Activated B cell treated with CpG ODN at 0.5 μM for 24 hours (primary cell): ENCODE measurements at regions not wholly inside any gene's neighbourhood (a gene's known extent, or its start where the extent isn't known, plus 50 kb on each side); places are given as distances from the start of the nearest gene placed in this dataset.

Source experiments
- ATAC-seq: fragments of 200-7000 bp; cut with Tn5 transposase; one replicate; pipeline ENCODE4 v1.10.0; 2021; ENCODE audit warnings: low read depth, mild to moderate bottlenecking, moderate library complexity
- CTCF ChIA-PET: fragments of 350-600 bp; sonication (Branson Sonifier 250); formaldehyde crosslinking; loops from one replicate; lab custom pipeline; 2021; ENCODE audit warnings: antibody characterized with exemption; lab: Charles Lee
- POLR2A ChIA-PET: fragments of 350-600 bp; sonication (Branson Sonifier 250); formaldehyde crosslinking; loops from one replicate; lab custom pipeline; 2021; ENCODE audit warnings: antibody characterized with exemption; lab: Charles Lee
- DNase-seq: peaks from one replicate; pipeline ENCODE4 v3.0.0; 2022
- H3K27ac Mint-ChIP-seq: one replicate; pipeline ENCODE4 v1.8.0; 2020; ENCODE audit warnings: mixed read lengths
- H3K27me3 Mint-ChIP-seq: one replicate; pipeline ENCODE4 v1.8.0; 2021; ENCODE audit warnings: mixed read lengths
- H3K36me3 Mint-ChIP-seq: one replicate; pipeline ENCODE4 v1.8.0; 2021; ENCODE audit warnings: low read depth, mixed read lengths
- H3K4me1 Mint-ChIP-seq: one replicate; pipeline ENCODE4 v1.8.0; 2021; ENCODE audit warnings: mixed read lengths
- H3K4me3 Mint-ChIP-seq: one replicate; pipeline ENCODE4 v1.8.0; 2020; ENCODE audit warnings: mild to moderate bottlenecking, mixed read lengths
- H3K9me3 Mint-ChIP-seq: one replicate; pipeline ENCODE4 v1.8.0; 2020; ENCODE audit warnings: mixed read lengths
- intact Hi-C: fragments of 100-400 bp; cut with micrococcal nuclease; formaldehyde crosslinking; loops from one replicate; pipeline ENCODE4 v1.15.1; 2024
- TF ChIP-seq, protein P1 (sequence below): fragments of 200-600 bp; IDR thresholded peaks from one replicate; pipeline ENCODE4 v1.8.0; 2022; ENCODE audit warnings: antibody characterized with exemption, mild to moderate bottlenecking

DNA sequence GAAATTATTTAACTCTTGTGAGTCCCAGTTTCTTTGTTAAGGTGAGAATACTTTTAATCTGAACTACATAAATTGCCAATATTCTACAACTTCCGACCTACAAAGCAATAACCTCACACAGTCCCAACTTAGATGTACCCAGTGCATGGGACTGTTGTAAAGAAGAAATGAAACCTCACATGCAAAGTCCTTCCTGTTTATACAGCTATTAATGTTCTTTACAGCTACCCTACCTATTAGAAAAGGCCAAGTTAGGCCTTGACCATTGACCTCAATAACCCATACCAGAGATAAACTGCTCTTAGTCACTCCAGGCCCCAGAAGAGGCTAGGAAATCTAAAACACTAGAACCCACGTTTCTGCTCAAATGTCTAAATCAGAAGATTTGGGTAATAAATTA, 920.1 kb upstream of the TENM3 start:
- Mint-ChIP-seq H3K4me3 (no peak overlapping the region), H3K36me3 (no peaks in the 10 kb centered on the region), H3K9me3 (peaks cover 3% of the 10 kb centered on the region), H3K27me3 (no peaks in the 10 kb centered on the region), H3K4me1 (peaks cover 10% of the 10 kb centered on the region), H3K27ac (no peak overlapping the region)
- ChIA-PET POLR2A (no interaction called here), CTCF (no interaction called here)
- DNase-seq (no peak), ATAC-seq (no peak)
- intact Hi-C loops, result no loop called here
- TF ChIP-seq, protein P1, sequence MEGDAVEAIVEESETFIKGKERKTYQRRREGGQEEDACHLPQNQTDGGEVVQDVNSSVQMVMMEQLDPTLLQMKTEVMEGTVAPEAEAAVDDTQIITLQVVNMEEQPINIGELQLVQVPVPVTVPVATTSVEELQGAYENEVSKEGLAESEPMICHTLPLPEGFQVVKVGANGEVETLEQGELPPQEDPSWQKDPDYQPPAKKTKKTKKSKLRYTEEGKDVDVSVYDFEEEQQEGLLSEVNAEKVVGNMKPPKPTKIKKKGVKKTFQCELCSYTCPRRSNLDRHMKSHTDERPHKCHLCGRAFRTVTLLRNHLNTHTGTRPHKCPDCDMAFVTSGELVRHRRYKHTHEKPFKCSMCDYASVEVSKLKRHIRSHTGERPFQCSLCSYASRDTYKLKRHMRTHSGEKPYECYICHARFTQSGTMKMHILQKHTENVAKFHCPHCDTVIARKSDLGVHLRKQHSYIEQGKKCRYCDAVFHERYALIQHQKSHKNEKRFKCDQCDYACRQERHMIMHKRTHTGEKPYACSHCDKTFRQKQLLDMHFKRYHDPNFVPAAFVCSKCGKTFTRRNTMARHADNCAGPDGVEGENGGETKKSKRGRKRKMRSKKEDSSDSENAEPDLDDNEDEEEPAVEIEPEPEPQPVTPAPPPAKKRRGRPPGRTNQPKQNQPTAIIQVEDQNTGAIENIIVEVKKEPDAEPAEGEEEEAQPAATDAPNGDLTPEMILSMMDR, result no peak

DNA sequence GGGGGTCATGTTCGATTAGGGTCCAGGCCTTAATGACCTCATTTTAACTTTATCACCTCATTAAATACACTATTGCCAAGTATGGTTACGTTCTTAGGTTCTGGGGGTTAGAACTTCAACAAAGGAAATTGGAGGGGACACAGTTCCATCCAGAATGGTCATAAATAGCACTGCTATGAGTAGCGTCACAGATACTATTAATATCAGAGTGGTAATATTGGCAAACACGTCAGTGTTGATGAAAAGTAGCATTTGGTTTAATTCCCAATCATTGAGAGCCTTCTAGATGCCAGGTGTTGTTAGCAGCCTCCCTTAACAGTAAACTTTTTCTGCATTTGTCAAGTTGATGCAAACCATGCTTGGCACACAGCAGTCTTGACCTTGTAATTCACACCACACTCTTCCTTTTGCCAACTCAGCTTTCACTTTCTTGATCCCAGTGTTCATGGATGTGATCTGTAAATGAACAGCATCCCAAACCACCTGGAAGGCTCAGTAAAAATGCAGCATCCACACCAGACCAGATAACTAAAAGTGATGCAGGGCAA, 912.5 kb upstream of the TENM3 start:
- Mint-ChIP-seq H3K27me3 (no peaks in the 10 kb centered on the region), H3K27ac (no peak overlapping the region), H3K9me3 (peaks cover 7% of the 10 kb centered on the region), H3K4me1 (no peaks in the 10 kb centered on the region), H3K36me3 (no peaks in the 10 kb centered on the region), H3K4me3 (no peak overlapping the region)
- DNase-seq (no peak), ATAC-seq (no peak)
- ChIA-PET CTCF (no interaction called here), POLR2A (no interaction called here)
- TF ChIP-seq, protein P1, result no peak
- intact Hi-C loops, result no loop called here

DNA sequence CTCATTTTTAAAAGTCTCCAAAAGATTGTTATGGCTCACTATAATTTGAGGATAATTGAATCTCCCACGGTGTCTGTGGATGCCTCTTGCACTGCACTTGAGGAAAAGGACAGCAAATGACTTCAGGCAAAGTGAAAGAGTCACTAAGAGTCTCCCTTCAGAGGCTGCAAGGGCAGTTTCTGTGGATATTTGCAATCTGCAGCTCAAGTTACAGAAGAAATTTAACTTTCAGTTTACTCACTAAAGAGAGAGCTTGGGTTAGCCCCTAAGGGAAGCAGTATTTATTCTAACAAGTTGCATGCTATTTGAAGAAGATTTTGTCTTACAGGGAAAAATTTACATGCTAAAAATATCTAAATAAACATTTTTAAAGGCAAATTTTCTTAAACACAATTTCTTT, 912.0 kb upstream of the TENM3 start:
- ChIA-PET CTCF (no interaction called here), POLR2A (no interaction called here)
- Mint-ChIP-seq H3K36me3 (no peaks in the 10 kb centered on the region), H3K9me3 (peaks cover 7% of the 10 kb centered on the region), H3K27ac (no peak overlapping the region), H3K4me3 (no peak overlapping the region), H3K4me1 (no peaks in the 10 kb centered on the region), H3K27me3 (no peaks in the 10 kb centered on the region)
- intact Hi-C loops, result no loop called here
- TF ChIP-seq, protein P1, result no peak
- DNase-seq, result no peak
- no peak for ATAC-seq

DNA sequence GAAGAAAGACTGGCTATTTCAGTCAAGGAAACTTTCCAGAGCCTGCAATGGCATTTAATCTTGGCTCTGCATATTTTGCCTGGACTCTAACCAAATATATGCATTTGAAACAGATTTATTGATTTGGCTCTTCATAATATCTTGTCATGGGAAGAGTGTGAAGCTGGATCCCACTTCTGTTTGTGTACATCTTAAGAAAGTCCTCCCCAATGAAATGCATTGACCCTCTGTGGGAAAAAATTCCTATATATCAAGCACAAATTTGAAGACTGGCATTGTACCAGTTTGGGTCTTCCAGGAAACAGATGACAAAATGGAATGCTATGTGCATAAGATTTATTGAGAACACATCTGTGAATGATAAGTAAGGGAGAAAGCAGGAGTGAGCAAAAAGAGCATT, 897.3 kb upstream of the TENM3 start:
- intact Hi-C loops, result no loop called here

DNA sequence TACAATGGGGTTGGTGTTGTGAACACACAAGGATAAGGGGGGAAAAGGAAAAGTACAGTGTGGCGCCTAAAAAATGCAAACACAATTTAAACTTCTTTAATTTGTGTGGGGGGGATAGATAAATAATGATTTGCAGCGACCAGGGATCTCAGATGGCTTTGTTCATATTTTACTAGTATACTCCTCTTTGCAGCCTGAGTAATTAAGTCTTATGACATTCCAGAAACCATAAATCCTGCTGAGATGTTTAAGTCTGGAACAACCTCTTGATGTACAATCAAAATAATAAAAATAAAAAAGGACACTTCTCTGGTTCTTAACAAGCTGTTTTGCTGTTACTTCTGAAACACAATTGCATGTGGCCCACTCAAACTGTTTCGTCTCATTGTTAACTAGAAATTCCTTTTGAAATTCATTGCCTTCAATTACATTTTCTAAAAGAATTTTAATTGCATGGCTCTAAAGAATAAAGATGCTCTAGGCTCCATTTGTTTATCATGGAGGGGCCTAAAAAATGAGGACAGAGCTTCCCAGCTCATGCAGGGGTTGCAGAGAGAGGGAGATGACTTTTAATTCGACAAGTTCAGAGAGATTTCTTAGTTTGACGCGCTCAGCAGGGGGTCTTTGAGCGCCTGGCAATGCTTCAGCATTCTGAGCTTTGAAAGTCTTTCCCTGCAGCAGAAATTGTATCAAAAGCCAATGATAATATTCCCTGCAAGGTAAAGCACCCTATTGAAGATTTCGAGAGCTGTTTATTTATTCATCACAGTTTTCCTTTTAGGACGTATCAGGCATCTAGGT, 892.4 kb upstream of the TENM3 start:
- TF ChIP-seq, protein P1, result no peak
- H3K36me3 Mint-ChIP-seq, result no peaks in the 10 kb centered on the region
- no peak overlapping the region for H3K27ac Mint-ChIP-seq
- intact Hi-C loops, result no loop called here
- DNase-seq, result no peak
- POLR2A ChIA-PET, result no interaction called here
- H3K4me1 Mint-ChIP-seq, result no peaks in the 10 kb centered on the region
- H3K27me3 Mint-ChIP-seq, result no peaks in the 10 kb centered on the region
- H3K9me3 Mint-ChIP-seq, result no peaks in the 10 kb centered on the region
- CTCF ChIA-PET, result no interaction called here
- no peak overlapping the region for H3K4me3 Mint-ChIP-seq
- ATAC-seq, result no peak

More for the DNA sequence above, 897.3 kb upstream of the TENM3 start:
- TF ChIP-seq, protein P1, result no peak
- Mint-ChIP-seq H3K36me3 (no peaks in the 10 kb centered on the region), H3K4me3 (no peak overlapping the region), H3K27ac (no peak overlapping the region), H3K27me3 (no peaks in the 10 kb centered on the region), H3K4me1 (no peaks in the 10 kb centered on the region), H3K9me3 (peaks cover 2% of the 10 kb centered on the region)
- no peak for ATAC-seq
- no peak for DNase-seq
- ChIA-PET POLR2A (no interaction called here), CTCF (no interaction called here)
